ENCODE measurements at regions not wholly inside any gene's neighbourhood (a gene's known extent, or its start where the extent isn't known, plus 50 kb on each side); places are given as distances from the start of the nearest gene placed in this dataset.

- no peak for TF ChIP-seq EZH2phosphoT487 (IDR thresholded peaks at IDR 0.05; ENCODE audit: insufficient read depth, low read depth)
- no peak for TF ChIP-seq EZH2 (IDR thresholded peaks at IDR 0.05; ENCODE audit: insufficient read depth, poor library complexity, severe bottlenecking)
Observed at GRCh38 chr22:49659924-49660315, 167.8 kb downstream of the BRD1 start.
